ENCODE measurements at regions not wholly inside any gene's neighbourhood (a gene's known extent, or its start where the extent isn't known, plus 50 kb on each side); places are given as distances from the start of the nearest gene placed in this dataset.

GRCh38 chr6:106855117-106855516 lies 119.4 kb downstream of the CD24 start:
- TF ChIP-seq EP300 (conservative IDR thresholded peaks at IDR 0.05; ENCODE audit: poor library complexity, severe bottlenecking), result no peak
- no peak for TF ChIP-seq POLR2AphosphoS5 (IDR thresholded peaks at IDR 0.05)
- no peak for TF ChIP-seq CTCF (IDR thresholded peaks at IDR 0.05; ENCODE audit: poor library complexity, severe bottlenecking)

Data from neural cell (in vitro differentiated cells).